NCI-H524 treated with DMSO at 0.1 percent for 48 hours (cell line): ENCODE measurements at regions not wholly inside any gene's neighbourhood (a gene's known extent, or its start where the extent isn't known, plus 50 kb on each side); places are given as distances from the start of the nearest gene placed in this dataset.
"Not testable (repeated sequence)": the region's sequence is repeated elsewhere in the genome, so short reads cannot be mapped to it uniquely, and the experiment has no call there.

Source experiments
- DNase-seq: peaks from one replicate; lab custom pipeline; 2025; lab: John Stamatoyannopoulos, UW

DNA sequence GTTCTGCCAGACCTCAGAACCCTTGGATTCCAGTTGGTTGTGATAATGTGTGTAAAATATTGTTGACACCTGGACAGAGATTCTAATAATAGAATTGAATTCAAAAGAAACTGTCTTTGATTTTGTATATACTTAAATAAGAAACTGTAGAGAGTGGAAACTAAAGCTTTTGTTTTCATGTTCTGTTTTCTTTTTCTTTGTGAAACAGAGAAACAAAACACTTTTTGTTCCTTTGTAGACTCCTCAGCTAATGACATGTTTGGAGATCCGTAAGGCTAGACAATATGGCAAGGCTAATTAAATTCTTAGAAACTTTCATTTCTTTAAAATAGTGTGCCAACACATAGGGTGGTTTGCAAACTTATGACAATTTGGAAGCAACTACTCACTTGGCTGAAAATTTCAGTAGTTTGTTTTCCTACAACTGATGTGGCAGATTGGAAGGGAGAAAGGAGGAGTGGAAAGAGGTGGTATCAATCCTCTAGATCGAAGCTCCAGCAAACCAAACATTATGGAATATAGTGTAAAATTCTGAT is 90.9 kb upstream of the FAT1 start:
- DNase-seq: no peak

GRCh38 chr4:186819342-186820086 is 95.9 kb upstream of the FAT1 start:
- DNase-seq: peak; percentile 75

DNA sequence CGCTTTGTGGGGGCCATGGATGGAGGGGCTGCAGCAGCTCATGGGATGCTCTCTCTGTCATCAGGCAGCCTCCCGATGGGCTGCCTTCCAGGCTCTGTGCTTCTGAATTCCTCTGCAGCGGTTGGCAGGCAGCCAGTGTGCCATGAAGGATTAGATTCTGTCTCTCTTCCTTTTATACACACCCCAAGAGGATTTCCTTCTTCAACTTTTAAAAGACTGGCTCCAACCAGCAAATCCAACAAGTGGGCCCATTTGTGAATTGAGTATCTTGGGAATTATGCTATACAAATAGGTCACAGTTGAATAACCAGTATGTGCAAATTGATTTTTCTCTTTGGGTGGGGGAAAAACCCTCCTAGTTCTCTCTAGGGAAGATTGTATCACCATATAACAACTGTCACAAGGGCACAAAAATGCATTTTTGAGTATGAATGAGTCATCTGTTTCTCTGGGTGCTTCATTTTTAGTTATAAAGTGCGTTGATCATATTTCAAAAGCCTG is 96.8 kb upstream of the FAT1 start:
- DNase-seq: peak; percentile 51

- no peak for DNase-seq
Measured at GRCh38 chr4:186823989-186824388, 100.3 kb upstream of the FAT1 start.

DNA sequence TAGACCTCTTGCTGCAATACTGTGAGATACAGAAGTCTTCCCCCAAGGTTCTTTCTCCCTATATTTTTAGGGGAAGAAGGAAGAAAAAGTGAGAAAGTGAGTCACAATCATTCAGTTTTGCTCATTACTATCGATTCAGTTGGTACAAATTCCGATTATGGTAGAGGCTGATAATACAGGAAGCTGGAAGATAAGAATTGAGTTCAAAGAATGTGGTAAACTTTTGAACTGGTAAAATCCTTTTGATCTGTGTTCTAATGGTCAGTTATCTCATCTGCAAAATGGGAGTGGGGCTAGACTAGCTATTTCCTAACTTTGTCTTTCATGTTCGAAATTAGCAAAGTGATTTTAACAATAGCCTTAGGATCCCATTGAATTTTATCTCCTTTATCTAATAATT is 101.4 kb upstream of the FAT1 start:
- DNase-seq: no peak

DNA sequence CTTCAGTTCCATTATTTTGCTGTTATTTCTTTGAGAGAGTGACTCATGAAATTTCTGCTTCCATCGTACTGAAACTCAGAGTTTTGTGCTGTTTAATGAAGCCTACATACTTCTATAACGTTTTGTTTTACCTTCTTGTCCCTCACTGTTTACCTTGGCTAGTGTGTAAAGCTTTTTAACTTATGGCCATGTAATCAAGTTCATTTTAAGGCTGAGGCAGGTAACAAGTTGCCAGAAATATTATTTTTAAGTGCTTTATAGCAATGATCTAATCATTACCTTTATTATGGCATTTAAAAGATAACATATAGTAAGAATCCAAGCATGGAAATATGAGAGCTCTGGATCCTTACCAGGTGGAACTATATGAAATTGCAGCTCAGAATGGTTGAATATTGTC is 102.3 kb upstream of the FAT1 start:
- DNase-seq: no peak

- DNase-seq: no peak
Measured at GRCh38 chr4:186826846-186827533, 103.3 kb upstream of the FAT1 start.

DNA sequence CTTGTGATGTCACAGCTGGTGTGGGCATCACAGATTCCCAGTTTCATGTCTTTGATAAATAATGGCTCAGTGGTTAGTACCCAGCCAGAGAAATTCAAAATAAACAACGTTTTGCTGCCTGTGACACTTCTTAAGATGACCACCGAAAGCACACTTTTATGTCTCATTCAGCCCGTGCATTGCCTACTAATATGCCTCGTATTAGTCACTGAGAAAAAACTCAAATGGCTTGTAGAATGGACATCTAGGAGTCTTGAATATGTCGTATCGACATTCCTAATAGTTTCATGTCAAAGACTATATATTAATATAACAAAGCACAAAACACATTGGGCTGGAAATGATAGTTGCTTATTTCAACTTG is 103.9 kb upstream of the FAT1 start:
- DNase-seq: no peak

DNA sequence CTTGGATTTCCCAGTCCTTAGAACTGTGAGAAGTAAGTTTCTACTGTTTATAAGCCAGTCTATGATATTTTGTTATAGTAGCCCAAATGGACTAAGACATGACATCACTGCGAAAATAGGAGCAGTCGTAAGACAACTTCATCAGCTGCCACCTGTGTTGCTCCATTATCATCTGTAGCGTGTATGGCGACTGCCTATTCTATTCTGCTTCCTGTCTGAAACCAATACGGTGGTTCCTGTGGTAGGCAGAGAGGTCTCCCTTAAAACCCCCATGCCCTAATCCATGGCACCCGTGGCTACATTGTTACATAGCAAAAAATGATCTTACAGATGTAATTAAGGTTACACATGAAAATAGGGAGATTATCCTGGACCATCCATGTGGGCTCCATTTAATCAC is 105.4 kb upstream of the FAT1 start:
- no peak for DNase-seq

- DNase-seq: no peak
Measured at GRCh38 chr4:186829740-186830449, 106.2 kb upstream of the FAT1 start.

DNA sequence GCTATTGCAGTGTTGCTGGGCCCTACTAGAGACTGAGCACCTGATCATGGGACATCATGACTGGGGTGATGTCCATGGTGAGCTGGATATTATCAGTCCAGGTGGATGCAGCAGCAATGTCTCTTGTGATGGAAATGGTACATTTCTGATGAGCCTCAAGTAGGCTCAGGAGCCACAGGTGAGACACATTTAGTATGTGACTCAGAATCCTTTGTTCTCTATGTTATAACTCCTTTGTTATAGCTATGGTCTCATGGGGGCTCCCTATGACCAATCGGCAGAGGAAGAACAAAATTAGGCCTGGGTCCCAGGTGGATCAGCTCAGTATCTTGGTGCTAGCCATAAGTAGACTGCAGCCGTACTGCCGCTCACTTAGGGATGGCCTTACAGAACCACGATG is 107.9 kb upstream of the FAT1 start:
- no peak for DNase-seq

- DNase-seq: no peak
Measured at GRCh38 chr4:186832906-186833305, 109.2 kb upstream of the FAT1 start.

GRCh38 chr4:186837463-186837862 is 113.8 kb upstream of the FAT1 start:
- DNase-seq: not testable (repeated sequence)

DNA sequence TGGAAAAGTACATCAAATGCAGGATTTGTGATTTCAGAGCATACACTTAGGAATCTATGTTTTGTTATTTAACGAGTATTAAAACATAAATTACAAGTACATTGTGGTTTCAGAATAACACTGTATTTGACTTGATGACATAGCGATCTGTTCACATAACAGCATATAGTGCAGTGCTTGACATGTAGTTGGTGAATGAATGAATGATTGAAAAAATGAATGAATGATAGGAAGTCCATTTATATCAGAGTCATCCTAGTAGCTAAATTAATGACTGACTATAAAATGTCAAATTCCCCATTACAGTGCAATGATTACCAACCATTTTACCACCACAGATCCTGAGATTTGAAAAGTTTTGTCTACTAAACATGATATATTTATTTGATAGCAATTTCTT is 114.6 kb upstream of the FAT1 start:
- DNase-seq: no peak

- no peak for DNase-seq
Measured at GRCh38 chr4:186839122-186840037, 115.7 kb upstream of the FAT1 start.

GRCh38 chr4:186840222-186840701 is 116.6 kb upstream of the FAT1 start:
- no peak for DNase-seq

GRCh38 chr4:186840771-186841301 is 117.2 kb upstream of the FAT1 start:
- no peak for DNase-seq

DNA sequence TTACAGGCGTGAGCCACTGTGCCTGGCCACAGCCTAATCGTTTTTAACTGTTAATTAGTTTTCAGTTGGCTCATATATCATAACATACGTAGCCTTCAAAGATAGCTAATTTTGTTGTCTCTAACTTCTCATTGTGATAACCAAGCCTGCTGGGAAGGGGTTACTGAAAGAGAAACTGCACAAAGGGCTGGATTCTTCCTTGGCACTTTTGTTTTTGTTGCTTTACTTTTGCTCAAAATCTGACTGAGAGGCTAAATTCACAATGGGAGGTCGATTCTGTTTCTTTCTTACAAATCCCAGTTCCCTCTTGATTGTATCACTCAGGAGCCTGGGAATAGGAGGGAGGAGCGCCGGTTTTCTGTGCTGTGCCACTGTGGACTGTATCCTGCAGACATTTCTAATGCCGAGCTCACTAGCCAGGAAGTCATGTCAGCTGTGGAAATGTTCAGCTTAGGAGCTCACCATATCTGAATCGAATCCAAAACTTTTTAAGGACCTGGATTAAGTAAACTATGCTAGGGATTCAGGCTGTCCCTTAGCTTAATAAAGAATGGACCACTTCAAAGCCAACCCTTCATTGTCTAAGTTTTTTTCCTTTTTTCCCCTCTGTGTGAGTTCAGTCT is 120.5 kb upstream of the FAT1 start:
- DNase-seq: no peak

- no peak for DNase-seq
Measured at GRCh38 chr4:186845137-186845842, 121.6 kb upstream of the FAT1 start.

- DNase-seq: no peak
Measured at GRCh38 chr4:186846426-186846825, 122.8 kb upstream of the FAT1 start.
